Cardiac muscle cell (in vitro differentiated cells and primary cell): ENCODE measurements at regions not wholly inside any gene's neighbourhood (a gene's known extent, or its start where the extent isn't known, plus 50 kb on each side); places are given as distances from the start of the nearest gene placed in this dataset.

Experiments used
- DNase-seq, 2 donors: peaks; one replicate each; pipeline versions ENCODE4 v3.0.0 to v3.0.0-alpha.2; 2010 to 2017; ENCODE audit warnings: low read depth in 1 of 2, low spot score in 1 of 2
- H3K27ac ChIP-seq: fragments of 200-600 bp; sonication (generic); 2 replicates; pipeline ENCODE4 v1.5.1; 2016
- H3K27me3 ChIP-seq: fragments of 200-600 bp; sonication (generic); 2 replicates; pipeline ENCODE4 v1.6.0; 2016; ENCODE audit warnings: control low read depth
- H3K36me3 ChIP-seq: fragments of 200-600 bp; sonication (generic); 2 replicates; pipeline ENCODE4 v1.5.1; 2016; ENCODE audit warnings: control low read depth
- H3K4me1 ChIP-seq: fragments of 200-600 bp; sonication (generic); 2 replicates; pipeline ENCODE4 v1.8.1; 2017; ENCODE audit warnings: low read depth, mild to moderate bottlenecking, mixed run types
- H3K4me3 ChIP-seq: fragments of 200-600 bp; sonication (generic); 2 replicates; pipeline ENCODE4 v1.5.1; 2016; ENCODE audit warnings: mild to moderate bottlenecking
- H3K9me3 ChIP-seq: fragments of 200-600 bp; sonication (generic); 2 replicates; pipeline ENCODE4 v1.5.1; 2017; ENCODE audit warnings: low read depth, mild to moderate bottlenecking, control low read depth
- CTCF ChIP-seq: IDR thresholded peaks from 2 replicates; pipeline ENCODE4 v1.5.1; 2012; ENCODE audit warnings: low read depth, mild to moderate bottlenecking, low read length

GRCh38 chr1:8257621-8258020 lies 60.3 kb upstream of the SLC45A1 start:
- Histone ChIP-seq H3K27ac (no peak overlapping the region), H3K4me1 (no peaks in the 10 kb centered on the region)
- no peak for TF ChIP-seq CTCF

GRCh38 chr1:8256321-8256720 lies 61.6 kb upstream of the SLC45A1 start:
- DNase-seq, result no peak
- Histone ChIP-seq H3K27me3 (no peaks in the 10 kb centered on the region), H3K9me3 (no peaks in the 10 kb centered on the region), H3K4me1 (no peaks in the 10 kb centered on the region), H3K4me3 (no peak overlapping the region), H3K27ac (no peak overlapping the region), H3K36me3 (no peaks in the 10 kb centered on the region)
- no peak for TF ChIP-seq CTCF

More at GRCh38 chr1:8257621-8258020, 60.3 kb upstream of the SLC45A1 start:
- Histone ChIP-seq H3K9me3 (no peaks in the 10 kb centered on the region), H3K4me3 (no peak overlapping the region), H3K36me3 (no peaks in the 10 kb centered on the region), H3K27me3 (no peaks in the 10 kb centered on the region)
- no peak for DNase-seq

DNA sequence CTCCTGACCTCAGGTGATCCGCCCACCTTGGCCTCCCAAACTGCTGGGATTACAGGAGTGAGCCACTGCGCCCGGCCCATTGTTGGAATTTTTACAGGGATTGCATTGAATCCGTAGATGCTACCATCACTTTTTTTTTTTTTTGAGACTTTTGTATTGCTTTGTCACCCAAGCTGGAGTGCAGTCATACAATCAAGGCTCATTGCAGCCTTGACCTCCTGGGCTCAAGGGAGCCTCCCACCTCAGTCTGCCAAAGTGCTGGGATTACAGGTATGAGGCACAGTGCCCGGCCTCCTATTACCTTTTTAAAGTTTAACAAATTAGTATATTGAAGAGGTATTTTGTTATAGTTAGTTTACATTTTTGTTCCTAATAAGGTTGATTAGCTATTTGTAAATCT lies 62.2 kb upstream of the SLC45A1 start:
- no peaks in the 10 kb centered on the region for H3K27me3 ChIP-seq
- no peaks in the 10 kb centered on the region for H3K36me3 ChIP-seq
- H3K4me1 ChIP-seq, result no peaks in the 10 kb centered on the region
- H3K4me3 ChIP-seq, result no peak overlapping the region
- H3K9me3 ChIP-seq, result no peaks in the 10 kb centered on the region
- H3K27ac ChIP-seq, result no peak overlapping the region
- no peak for DNase-seq
- TF ChIP-seq CTCF, result no peak

DNA sequence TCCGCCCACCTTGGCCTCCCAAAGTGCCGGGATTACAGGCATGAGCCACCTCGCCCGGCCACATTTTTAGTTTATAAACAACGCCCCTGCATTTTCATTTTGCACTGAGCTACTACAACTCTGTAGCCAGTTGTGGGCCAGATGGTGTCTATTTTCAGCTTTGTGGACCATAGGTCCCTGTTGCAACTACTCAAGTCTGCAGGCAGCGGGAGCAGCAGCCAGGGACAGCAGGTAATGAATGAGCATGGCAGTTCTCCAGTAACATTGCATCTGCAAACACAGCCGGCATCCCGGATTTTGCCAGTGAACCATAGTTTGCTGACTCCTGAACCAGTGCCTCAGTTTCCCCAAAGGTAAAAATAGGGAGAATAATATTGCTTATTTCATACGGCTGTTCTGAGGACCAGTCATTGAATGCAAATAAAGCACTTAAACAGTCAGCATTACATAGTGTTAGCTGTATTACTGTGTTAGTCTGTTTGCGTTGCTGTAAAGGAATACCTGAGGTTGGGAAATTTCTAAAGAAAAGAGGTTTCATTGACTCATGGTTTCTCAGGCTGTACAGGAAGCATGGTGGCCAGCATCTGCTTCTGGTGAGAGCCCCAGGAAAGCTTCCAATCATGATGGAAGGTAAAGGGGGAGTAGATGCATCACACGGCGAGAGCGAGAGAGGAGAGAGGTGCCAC lies 65.5 kb upstream of the SLC45A1 start:
- Histone ChIP-seq H3K4me3 (no peak overlapping the region), H3K36me3 (no peaks in the 10 kb centered on the region), H3K9me3 (no peaks in the 10 kb centered on the region), H3K4me1 (no peaks in the 10 kb centered on the region), H3K27me3 (no peaks in the 10 kb centered on the region), H3K27ac (no peak overlapping the region)
- TF ChIP-seq CTCF, result no peak
- DNase-seq, result no peak

DNA sequence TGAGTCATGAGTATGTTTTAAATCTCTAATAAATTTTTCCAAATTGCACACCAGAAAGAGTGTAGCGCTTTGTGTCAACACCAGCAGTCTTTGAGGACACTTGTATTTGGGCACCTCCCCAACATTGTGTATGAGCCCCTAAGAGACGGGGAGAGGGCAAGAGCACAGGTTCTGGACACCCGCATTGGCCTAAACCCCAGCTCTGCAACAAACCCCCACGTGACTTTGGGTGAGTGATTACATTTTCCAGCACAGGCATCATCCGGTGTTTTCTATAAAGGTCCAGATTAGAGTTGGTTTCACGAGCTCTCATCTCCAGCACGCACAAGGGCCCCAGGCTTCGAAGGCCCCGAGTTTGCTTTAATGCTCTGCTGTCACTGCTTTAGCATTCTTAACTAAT lies 66.3 kb upstream of the SLC45A1 start:
- Histone ChIP-seq H3K27me3 (no peaks in the 10 kb centered on the region), H3K4me1 (no peaks in the 10 kb centered on the region), H3K27ac (no peak overlapping the region), H3K36me3 (no peaks in the 10 kb centered on the region), H3K4me3 (no peak overlapping the region), H3K9me3 (no peaks in the 10 kb centered on the region)
- DNase-seq, result no peak
- TF ChIP-seq CTCF, result no peak
